ENCODE measurements at regions not wholly inside any gene's neighbourhood (a gene's known extent, or its start where the extent isn't known, plus 50 kb on each side); places are given as distances from the start of the nearest gene placed in this dataset.
"Not testable (repeated sequence)": the region's sequence is repeated elsewhere in the genome, so short reads cannot be mapped to it uniquely, and the experiment has no call there.

- DNase-seq, result no peak
Measured at GRCh38 chr6:119517428-119517827, 167.9 kb upstream of the MAN1A1 start.

GRCh38 chr6:119514345-119514744 lies 164.8 kb upstream of the MAN1A1 start:
- DNase-seq, result no peak

DNA sequence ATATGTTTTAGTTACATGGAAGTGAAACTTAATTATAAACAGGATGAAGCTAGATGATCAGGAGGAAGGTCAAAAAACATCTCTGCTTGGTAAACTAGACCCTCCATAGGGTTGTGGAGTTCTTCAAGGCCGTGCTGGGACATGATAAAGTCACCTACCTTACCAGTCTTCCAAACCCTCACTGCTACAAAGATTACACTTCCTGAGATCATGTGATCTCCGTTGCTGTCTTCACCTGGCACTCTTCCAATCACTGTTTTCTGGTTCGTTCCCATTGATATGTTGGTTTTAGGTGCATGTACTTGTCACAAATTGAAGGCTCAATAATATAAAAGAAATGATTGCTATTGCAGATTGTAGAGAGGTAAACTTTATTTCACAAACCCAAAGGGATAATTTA lies 161.5 kb upstream of the MAN1A1 start:
- no peak for DNase-seq

- no peak for DNase-seq
Measured at GRCh38 chr6:119510246-119510645, 160.7 kb upstream of the MAN1A1 start.

DNA sequence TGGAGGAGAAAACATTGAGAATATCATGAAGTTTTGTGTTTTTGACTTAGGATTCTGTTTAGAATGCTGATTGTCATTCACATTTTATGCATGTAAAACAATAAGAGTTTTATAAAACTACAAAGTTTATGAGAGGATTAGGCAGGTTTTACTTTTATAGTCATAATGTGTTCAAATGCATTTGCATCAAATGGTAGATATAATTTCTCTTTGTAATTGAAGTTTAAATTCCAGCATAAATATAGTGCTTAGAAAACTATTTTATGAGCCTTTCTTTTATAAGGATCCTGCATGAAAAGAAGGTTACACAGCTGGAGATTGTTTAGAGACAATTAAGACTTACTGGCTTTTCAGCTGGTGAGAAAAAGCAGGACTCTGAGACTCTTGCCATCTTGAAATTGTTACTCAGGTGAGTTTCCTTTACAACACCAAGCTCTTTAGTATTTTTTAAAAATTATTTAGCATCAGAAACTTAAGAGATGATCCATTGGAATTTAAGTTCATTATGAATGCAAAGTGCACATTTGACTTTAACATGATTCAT lies 157.1 kb upstream of the MAN1A1 start:
- no peak for DNase-seq

DNA sequence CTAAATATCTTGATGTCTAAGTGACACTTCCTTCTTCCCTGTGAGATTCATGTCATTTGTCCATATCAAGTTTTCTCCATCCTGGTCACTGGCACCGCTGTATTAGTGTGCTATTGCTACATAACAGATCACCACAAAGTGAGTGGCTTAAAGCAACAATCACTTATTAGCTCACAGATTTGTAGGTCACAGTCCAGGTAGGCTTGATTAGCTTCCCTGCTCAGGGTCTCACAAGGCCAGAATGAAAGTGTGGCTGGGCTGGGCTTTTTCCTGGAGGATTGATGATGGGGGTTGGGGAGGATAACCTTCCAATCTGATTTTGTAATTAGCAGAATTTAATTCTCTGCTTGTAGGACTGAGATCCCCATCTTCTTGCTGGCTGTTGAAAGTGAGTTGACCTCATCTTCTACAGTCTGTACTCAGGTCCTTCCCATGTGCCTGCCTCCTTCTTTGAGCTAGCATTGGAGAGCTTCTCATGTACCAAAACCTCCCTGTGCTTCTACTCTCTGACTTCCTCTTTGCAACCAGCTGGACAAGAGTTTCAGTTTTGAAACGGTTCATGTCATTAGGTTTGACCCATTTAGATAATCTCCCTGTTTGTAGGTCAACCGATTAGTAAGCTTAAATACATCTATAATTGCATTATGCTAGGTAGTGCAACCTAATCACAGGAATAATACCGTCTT lies 152.4 kb upstream of the MAN1A1 start:
- DNase-seq, result no peak

DNA sequence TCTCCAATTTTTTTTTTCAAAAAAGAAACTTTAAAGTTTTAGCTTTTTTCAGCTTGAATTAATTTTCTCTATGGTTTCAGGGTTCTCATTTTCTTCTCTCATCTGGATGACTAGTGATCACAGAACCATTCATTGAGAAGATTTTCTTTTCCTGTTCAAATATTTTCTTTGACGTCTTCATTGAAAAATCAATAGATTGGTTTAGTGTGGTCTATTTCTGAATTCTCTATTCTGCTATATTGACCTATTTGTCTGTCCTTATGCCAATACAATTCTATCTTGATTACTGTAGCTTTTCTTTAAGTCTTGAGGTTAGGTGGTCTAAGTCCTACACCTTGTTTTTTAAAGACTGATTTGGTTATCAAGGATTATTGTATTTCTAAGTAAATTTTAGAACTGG lies 150.2 kb upstream of the MAN1A1 start:
- no peak for DNase-seq

- no peak for DNase-seq
Measured at GRCh38 chr6:119497988-119498727, 148.6 kb upstream of the MAN1A1 start.

DNA sequence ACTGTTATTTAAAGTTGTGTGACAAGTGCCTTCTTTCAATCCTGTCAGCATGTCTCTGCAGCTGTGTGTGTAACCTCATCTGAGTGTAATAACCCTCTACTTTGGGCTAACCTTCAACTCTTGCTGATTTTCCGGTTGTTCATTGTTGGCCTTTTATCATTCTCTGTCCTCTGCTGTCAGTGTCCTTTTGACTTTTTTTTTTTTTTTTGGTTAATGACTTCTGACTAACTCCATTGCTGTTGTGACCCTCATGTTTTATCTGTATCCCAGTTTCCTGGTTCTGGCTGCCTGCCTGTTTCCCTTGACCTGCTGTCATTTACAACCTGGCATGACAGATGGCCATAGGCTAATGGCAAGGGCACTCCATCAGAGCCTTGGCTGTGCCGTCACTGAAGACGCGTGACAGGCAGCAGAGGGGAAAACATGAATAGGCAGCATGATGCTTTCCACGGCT lies 145.7 kb upstream of the MAN1A1 start:
- no peak for DNase-seq

GRCh38 chr6:119493980-119494379 lies 144.4 kb upstream of the MAN1A1 start:
- no peak for DNase-seq

DNA sequence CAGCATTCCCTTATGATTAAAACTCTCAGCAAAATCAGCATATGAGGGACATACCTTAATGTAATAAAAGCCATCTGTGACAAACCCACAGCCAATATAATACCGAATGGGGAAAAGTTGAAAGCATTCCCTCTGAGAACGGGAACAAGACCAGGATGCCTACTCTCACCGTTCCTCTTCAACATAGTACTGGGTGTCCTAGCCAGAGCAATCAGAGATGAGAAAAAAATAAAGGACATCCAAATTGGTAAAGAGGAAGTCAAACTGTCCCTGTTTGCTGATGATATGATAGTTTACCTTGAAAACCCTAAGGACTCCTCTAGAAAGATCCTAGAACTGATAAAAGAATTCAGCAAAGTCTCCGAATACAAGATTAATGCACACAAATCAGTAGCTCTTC lies 141.6 kb upstream of the MAN1A1 start:
- not testable (repeated sequence) for DNase-seq

DNA sequence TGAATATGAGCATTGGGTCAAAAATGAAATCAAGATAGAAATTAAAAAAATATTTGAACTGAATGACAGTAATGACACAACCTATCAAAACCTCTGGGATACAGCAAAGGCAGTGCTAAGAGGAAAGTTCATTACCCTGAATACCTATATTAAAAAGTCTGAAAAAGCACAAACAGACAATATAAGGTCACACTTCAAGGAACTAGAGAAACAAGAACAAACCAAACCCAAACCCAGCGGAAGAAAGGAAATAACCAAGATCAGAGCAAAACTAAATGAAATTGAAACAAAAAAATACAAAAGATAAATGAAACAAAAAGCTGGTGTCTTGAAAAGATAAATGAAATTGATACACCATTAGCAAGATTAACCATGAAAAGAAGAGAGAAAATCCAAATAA lies 140.5 kb upstream of the MAN1A1 start:
- not testable (repeated sequence) for DNase-seq

- no peak for DNase-seq
Measured at GRCh38 chr6:119484598-119484997, 135.0 kb upstream of the MAN1A1 start.

DNA sequence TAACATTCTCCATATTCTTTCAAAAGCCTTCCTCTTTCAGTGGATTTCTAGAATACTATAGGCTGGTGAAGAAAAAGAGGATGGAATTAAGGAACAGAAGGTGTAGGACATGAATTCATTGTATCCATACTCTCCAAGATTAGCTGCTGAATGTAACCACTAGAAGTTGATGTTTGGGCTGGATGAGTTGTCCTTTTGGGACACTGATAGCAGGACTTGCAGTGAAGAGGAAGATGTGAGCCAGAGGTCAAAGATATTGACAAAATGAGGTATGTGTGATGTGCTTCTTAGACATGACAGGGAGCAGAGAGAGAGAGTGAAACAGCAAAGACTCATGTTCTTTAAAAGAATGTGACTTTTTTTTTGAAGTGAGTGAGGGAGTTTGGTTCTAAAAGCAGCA lies 134.3 kb upstream of the MAN1A1 start:
- no peak for DNase-seq

DNA sequence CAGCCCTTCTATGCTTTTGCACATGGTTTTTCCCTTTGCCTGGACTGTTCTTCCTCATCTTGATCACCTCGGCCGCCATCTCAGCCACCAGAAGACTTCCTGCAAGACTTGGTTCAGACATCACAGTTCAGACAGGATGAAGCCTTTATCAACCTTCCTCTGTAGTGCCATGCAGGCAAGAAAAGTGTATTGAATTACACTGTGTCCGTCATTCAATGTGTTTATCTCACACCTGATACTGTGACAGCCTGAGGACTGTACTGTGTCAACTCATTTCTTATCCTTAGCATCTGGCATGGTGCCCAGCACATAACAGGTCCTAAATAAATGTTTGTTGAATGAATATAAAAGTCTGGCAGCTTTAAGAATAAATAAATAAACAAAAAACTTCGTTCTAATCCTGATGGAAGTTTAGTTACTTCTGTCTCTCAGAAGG lies 133.3 kb upstream of the MAN1A1 start:
- DNase-seq, result no peak

GRCh38 chr6:119481976-119482375 lies 132.4 kb upstream of the MAN1A1 start:
- DNase-seq, result no peak

GRCh38 chr6:119480961-119481497 lies 131.5 kb upstream of the MAN1A1 start:
- no peak for DNase-seq

DNA sequence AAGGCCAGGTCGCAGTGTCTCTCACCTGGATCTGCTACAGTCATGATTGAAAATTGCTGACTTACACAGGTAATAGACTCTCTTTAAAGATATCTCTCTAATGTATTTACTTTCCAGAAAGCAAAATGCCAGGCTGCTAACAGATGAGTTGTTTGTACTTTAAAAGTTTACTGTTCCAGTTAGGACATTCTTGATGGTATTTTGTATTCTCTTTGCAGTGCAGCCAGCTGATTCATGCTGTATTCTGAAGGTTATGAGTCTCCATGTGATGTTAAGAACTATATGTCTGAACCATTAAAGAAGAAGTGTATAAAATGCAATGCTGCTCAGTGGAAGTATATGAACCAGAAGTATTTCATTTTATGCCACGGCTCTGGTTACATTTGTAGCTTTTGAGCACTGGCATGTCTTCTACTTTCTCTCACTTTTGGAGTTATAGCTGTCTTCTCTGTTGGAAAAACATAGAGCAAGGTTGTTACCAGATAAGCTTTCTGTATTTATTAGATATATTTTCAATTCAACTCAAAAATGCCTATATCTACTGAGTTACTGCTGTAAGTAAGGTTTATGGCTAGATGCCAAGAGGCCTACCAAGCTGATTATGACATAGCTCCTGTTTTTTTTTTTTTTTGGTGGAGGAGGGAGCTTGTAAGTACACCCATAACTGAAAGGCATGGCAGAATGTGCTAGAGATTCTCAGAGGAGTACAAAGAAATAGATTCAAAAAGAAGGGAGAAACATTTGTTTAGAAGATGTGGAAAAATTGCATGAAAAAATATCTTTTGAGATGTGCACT lies 130.5 kb upstream of the MAN1A1 start:
- no peak for DNase-seq

GRCh38 chr6:119476554-119476953 lies 127.0 kb upstream of the MAN1A1 start:
- no peak for DNase-seq

DNA sequence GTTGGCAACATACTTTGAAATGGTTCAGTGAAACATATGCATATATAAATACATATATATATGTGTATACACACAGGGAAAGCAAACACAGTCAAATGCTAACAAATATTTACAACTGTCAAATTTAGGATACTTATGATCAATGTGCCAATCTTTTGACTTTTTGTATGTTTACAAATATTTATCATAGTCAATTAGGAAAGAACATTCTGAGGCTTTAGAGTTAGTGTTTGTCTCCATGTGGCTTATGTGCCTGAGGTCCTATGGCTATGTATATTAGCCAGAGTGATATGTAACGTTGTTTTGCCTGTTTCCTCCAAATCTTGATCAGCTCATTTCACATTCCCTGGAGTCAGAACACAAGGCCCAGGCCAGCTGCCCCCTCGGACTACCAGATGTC lies 126.5 kb upstream of the MAN1A1 start:
- DNase-seq, result no peak

- no peak for DNase-seq
Measured at GRCh38 chr6:119470893-119471542, 121.5 kb upstream of the MAN1A1 start.

GRCh38 chr6:119467488-119468081 lies 118.0 kb upstream of the MAN1A1 start:
- DNase-seq, result no peak

Measured in activated T-cell treated with anti-CD3 and anti-CD28 coated beads, Interleukin-2, amount 50 U/mL, for 1 hour (primary cell).